SK-N-SH treated with all-trans-retinoic acid at 6 μM for 48 hours (cell line): ENCODE measurements at regions not wholly inside any gene's neighbourhood (a gene's known extent, or its start where the extent isn't known, plus 50 kb on each side); places are given as distances from the start of the nearest gene placed in this dataset.

Experiments used
- ATAC-seq: fragments of 200-7000 bp; cut with Tn5 transposase; 3 replicates; pipeline ENCODE4 v1.9.1; 2020; ENCODE audit warnings: mild to moderate bottlenecking, moderate library complexity
- ARNTL ChIP-seq: fragments of 450-650 bp; formaldehyde crosslinking; IDR thresholded peaks from 2 replicates; pipeline ENCODE4 v1.5.0; 2020; ENCODE audit warnings: low read depth, mild to moderate bottlenecking, moderate library complexity, borderline replicate concordance
- BACH2 ChIP-seq: fragments of 250-450 bp; sonication (Bioruptor Pico); IDR thresholded peaks from 2 replicates; pipeline ENCODE4 v1.9.0; 2021; ENCODE audit warnings: mild to moderate bottlenecking, borderline replicate concordance
- CSDC2 ChIP-seq: fragments of 250-450 bp; sonication (Bioruptor Pico); IDR thresholded peaks from 2 replicates; pipeline ENCODE4 v1.5.0; 2020; ENCODE audit warnings: mild to moderate bottlenecking, moderate library complexity
- GLIS3 ChIP-seq: fragments of 250-450 bp; sonication (Bioruptor Pico); IDR thresholded peaks from 2 replicates; pipeline ENCODE4 v1.5.0; 2020; ENCODE audit warnings: mild to moderate bottlenecking, moderate library complexity
- ISL1 ChIP-seq: fragments of 250-450 bp; sonication (Bioruptor Pico); IDR thresholded peaks from 2 replicates; pipeline ENCODE4 v2.1.2; 2022; ENCODE audit warnings: mild to moderate bottlenecking, moderate library complexity
- PPARA ChIP-seq: fragments of 250-450 bp; sonication (Bioruptor Pico); IDR thresholded peaks from 2 replicates; pipeline ENCODE4 v1.5.0; 2020; ENCODE audit warnings: mild to moderate bottlenecking, borderline replicate concordance
- RARB ChIP-seq: fragments of 250-450 bp; sonication (Bioruptor Pico); IDR thresholded peaks from 2 replicates; pipeline ENCODE4 v1.8.0; 2021; ENCODE audit warnings: mild to moderate bottlenecking, moderate library complexity
- SNAI2 ChIP-seq: fragments of 250-450 bp; sonication (Bioruptor Pico); IDR thresholded peaks from 2 replicates; pipeline ENCODE4 v1.5.0; 2020; ENCODE audit warnings: mild to moderate bottlenecking, moderate library complexity
- TCF4 ChIP-seq: fragments of 250-450 bp; sonication (Bioruptor Pico); IDR thresholded peaks from 2 replicates; pipeline ENCODE4 v1.8.0; 2021; ENCODE audit warnings: mild to moderate bottlenecking, moderate library complexity, borderline replicate concordance
- TOX ChIP-seq: fragments of 250-450 bp; sonication (Bioruptor Pico); IDR thresholded peaks from 2 replicates; pipeline ENCODE4 v1.8.0; 2021; ENCODE audit warnings: mild to moderate bottlenecking, moderate library complexity, borderline replicate concordance
- ZC3H10 ChIP-seq: fragments of 250-450 bp; sonication (Bioruptor Pico); IDR thresholded peaks from 2 replicates; pipeline ENCODE4 v1.5.1; 2021; ENCODE audit warnings: mild to moderate bottlenecking, moderate library complexity
- ZFP30 ChIP-seq: fragments of 450-650 bp; formaldehyde crosslinking; IDR thresholded peaks from 2 replicates; pipeline ENCODE4 v1.5.0; 2022; ENCODE audit warnings: mild to moderate bottlenecking, moderate library complexity
- ZNF565 ChIP-seq: fragments of 450-650 bp; formaldehyde crosslinking; conservative IDR thresholded peaks from 2 replicates; pipeline ENCODE4 v1.5.0; 2020; ENCODE audit warnings: low read depth, mild to moderate bottlenecking, moderate library complexity
- ZNF70 ChIP-seq: fragments of 450-650 bp; formaldehyde crosslinking; IDR thresholded peaks from 2 replicates; pipeline ENCODE4 v1.5.0; 2020; ENCODE audit warnings: mild to moderate bottlenecking, moderate library complexity
- TF ChIP-seq, protein P1 (sequence below): fragments of 250-450 bp; sonication (Bioruptor Pico); IDR thresholded peaks from 2 replicates; pipeline ENCODE4 v1.8.0; 2021; ENCODE audit warnings: low read depth, mild to moderate bottlenecking, moderate library complexity, borderline replicate concordance
- TF ChIP-seq, protein P2 (sequence below): fragments of 250-450 bp; sonication (Bioruptor Pico); IDR thresholded peaks from 2 replicates; pipeline ENCODE4 v1.5.1; 2021; ENCODE audit warnings: mild to moderate bottlenecking, moderate library complexity
- TF ChIP-seq, protein P3 (sequence below): fragments of 250-450 bp; sonication (Bioruptor Pico); IDR thresholded peaks from 2 replicates; pipeline ENCODE4 v1.5.1; 2020; ENCODE audit warnings: low read depth, mild to moderate bottlenecking, moderate library complexity
- TF ChIP-seq, protein P4 (sequence below): fragments of 250-450 bp; sonication (Bioruptor Pico); IDR thresholded peaks from 2 replicates; pipeline ENCODE4 v1.8.0; 2020; ENCODE audit warnings: mild to moderate bottlenecking, moderate library complexity, borderline replicate concordance

GRCh38 chr15:81765816-81766215, 280.0 kb downstream of the MEX3B start:
- ATAC-seq, result no peak
- no peak for TF ChIP-seq CSDC2
- no peak for TF ChIP-seq ARNTL (CRISPR knock-in tag)
- no peak for TF ChIP-seq BACH2 (CRISPR knock-in tag)
- no peak for TF ChIP-seq GLIS3 (CRISPR knock-in tag)
- TF ChIP-seq, protein P1, sequence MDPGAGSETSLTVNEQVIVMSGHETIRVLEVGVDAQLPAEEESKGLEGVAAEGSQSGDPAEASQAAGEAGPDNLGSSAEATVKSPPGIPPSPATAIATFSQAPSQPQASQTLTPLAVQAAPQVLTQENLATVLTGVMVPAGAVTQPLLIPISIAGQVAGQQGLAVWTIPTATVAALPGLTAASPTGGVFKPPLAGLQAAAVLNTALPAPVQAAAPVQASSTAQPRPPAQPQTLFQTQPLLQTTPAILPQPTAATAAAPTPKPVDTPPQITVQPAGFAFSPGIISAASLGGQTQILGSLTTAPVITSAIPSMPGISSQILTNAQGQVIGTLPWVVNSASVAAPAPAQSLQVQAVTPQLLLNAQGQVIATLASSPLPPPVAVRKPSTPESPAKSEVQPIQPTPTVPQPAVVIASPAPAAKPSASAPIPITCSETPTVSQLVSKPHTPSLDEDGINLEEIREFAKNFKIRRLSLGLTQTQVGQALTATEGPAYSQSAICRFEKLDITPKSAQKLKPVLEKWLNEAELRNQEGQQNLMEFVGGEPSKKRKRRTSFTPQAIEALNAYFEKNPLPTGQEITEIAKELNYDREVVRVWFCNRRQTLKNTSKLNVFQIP (CRISPR knock-in tag), result no peak
- TF ChIP-seq, protein P2, sequence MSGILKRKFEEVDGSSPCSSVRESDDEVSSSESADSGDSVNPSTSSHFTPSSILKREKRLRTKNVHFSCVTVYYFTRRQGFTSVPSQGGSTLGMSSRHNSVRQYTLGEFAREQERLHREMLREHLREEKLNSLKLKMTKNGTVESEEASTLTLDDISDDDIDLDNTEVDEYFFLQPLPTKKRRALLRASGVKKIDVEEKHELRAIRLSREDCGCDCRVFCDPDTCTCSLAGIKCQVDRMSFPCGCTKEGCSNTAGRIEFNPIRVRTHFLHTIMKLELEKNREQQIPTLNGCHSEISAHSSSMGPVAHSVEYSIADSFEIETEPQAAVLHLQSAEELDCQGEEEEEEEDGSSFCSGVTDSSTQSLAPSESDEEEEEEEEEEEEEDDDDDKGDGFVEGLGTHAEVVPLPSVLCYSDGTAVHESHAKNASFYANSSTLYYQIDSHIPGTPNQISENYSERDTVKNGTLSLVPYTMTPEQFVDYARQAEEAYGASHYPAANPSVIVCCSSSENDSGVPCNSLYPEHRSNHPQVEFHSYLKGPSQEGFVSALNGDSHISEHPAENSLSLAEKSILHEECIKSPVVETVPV, result no peak
- no peak for TF ChIP-seq RARB
- no peak for TF ChIP-seq SNAI2 (CRISPR knock-in tag)
- no peak for TF ChIP-seq TCF4 (CRISPR knock-in tag)

- TF ChIP-seq, protein P1 (CRISPR knock-in tag), result no peak
- no peak for TF ChIP-seq ISL1 (CRISPR knock-in tag)
- TF ChIP-seq, protein P3, sequence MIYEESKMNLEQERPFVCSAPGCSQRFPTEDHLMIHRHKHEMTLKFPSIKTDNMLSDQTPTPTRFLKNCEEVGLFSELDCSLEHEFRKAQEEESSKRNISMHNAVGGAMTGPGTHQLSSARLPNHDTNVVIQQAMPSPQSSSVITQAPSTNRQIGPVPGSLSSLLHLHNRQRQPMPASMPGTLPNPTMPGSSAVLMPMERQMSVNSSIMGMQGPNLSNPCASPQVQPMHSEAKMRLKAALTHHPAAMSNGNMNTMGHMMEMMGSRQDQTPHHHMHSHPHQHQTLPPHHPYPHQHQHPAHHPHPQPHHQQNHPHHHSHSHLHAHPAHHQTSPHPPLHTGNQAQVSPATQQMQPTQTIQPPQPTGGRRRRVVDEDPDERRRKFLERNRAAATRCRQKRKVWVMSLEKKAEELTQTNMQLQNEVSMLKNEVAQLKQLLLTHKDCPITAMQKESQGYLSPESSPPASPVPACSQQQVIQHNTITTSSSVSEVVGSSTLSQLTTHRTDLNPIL (CRISPR knock-in tag), result no peak
- TF ChIP-seq RARB, result no peak
- TF ChIP-seq, protein P2, result no peak
- no peak for TF ChIP-seq ZC3H10 (CRISPR knock-in tag)
- TF ChIP-seq ZNF70 (CRISPR knock-in tag), result no peak
- no peak for ATAC-seq
Observed at GRCh38 chr15:81763304-81763703, 282.5 kb downstream of the MEX3B start.

- ATAC-seq, result no peak
- TF ChIP-seq ZC3H10 (CRISPR knock-in tag) (no peak), CSDC2 (no peak), ZNF70 (CRISPR knock-in tag) (no peak), ZNF565 (CRISPR knock-in tag) (no peak), GLIS3 (CRISPR knock-in tag) (no peak), ISL1 (CRISPR knock-in tag) (no peak), TOX (CRISPR knock-in tag) (no peak), ZFP30 (CRISPR knock-in tag) (no peak), SNAI2 (CRISPR knock-in tag) (no peak)
- TF ChIP-seq, protein P4, sequence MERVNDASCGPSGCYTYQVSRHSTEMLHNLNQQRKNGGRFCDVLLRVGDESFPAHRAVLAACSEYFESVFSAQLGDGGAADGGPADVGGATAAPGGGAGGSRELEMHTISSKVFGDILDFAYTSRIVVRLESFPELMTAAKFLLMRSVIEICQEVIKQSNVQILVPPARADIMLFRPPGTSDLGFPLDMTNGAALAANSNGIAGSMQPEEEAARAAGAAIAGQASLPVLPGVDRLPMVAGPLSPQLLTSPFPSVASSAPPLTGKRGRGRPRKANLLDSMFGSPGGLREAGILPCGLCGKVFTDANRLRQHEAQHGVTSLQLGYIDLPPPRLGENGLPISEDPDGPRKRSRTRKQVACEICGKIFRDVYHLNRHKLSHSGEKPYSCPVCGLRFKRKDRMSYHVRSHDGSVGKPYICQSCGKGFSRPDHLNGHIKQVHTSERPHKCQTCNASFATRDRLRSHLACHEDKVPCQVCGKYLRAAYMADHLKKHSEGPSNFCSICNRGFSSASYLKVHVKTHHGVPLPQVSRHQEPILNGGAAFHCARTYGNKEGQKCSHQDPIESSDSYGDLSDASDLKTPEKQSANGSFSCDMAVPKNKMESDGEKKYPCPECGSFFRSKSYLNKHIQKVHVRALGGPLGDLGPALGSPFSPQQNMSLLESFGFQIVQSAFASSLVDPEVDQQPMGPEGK, result no peak
Observed at GRCh38 chr15:81760686-81761085, 285.1 kb downstream of the MEX3B start.

- ATAC-seq, result no peak
Observed at GRCh38 chr15:81758818-81759284, 287.0 kb downstream of the MEX3B start.

More at GRCh38 chr15:81758818-81759284, 287.0 kb downstream of the MEX3B start:
- no peak for TF ChIP-seq PPARA (CRISPR knock-in tag)
- peak; percentile 43; the same call in 1 of the 2 replicates for TF ChIP-seq ISL1 (CRISPR knock-in tag)
- TF ChIP-seq, all 23 proteins: peak for 1
